GM23248 (cell line): ENCODE measurements at regions not wholly inside any gene's neighbourhood (a gene's known extent, or its start where the extent isn't known, plus 50 kb on each side); places are given as distances from the start of the nearest gene placed in this dataset.

Experiments
- EZH2 ChIP-seq: fragments of 200-600 bp; sonication (generic); IDR thresholded peaks from 2 replicates; pipeline ENCODE4 v1.6.1; 2018; ENCODE audit warnings: antibody characterized with exemption, mild to moderate bottlenecking; ENCODE audit not compliant: insufficient read depth, poor library complexity, severe bottlenecking
- EZH2phosphoT487 ChIP-seq: fragments of 200-600 bp; sonication (generic); IDR thresholded peaks from 2 replicates; pipeline ENCODE4 v1.6.1; 2018; ENCODE audit warnings: antibody characterized with exemption, moderate library complexity, mild to moderate bottlenecking, low read depth; ENCODE audit not compliant: insufficient read depth

- no peak for TF ChIP-seq EZH2
- no peak for TF ChIP-seq EZH2phosphoT487
Measured at GRCh38 chr5:155598552-155598951, 585.0 kb downstream of the KIF4B start.
